GM18499 (cell line): ENCODE measurements at regions not wholly inside any gene's neighbourhood (a gene's known extent, or its start where the extent isn't known, plus 50 kb on each side); places are given as distances from the start of the nearest gene placed in this dataset.
A peak's percentile ranks its signal among the peaks of the same experiment; 100 is the strongest.

Source experiments
- ATAC-seq: cut with Tn5 transposase; IDR thresholded peaks from one replicate; pipeline ENCODE4 v1.9.1; 2021; ENCODE audit warnings: moderate number of reproducible peaks; ENCODE audit not compliant: insufficient read depth, unreplicated experiment

DNA sequence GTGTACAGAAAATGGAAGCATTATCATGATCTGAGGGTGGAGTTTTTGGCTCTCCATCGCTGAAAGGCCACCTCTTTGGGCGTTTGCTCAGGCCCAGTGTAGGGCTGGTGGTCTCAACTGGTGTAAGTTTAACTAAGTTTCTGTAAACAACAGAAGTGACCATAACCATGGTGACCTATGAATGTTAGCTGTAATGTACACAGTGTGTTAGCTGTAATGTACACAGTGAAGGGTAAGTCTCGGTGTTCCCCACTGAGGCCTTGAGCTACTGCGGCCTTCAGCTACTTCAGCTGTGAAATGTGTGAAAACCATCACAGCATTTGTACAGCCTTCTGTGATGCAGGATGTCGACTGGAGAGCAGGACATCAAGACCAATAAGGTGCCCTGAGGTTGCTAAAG is 185.2 kb downstream of the MYLK4 start:
- no peak for ATAC-seq

DNA sequence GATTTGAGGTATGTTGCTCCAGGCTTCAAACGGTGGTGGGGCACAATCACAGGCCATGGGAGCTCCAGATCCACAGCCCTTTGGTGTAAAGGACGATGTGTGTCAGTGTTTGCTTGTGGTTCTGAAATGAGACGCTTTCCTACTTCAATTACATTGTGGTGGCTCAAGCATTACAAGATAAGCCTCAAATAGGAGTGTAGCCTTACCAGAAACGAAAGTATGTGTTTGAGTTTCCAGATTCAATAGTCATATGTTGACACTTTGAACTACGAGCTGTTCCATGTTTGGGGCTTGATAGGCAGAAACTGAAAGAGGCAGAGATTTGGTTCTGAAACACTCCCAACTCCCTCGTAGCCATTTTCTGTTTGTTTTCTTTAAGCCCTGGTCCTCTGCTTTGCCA is 187.1 kb downstream of the MYLK4 start:
- ATAC-seq: peak; percentile 80

DNA sequence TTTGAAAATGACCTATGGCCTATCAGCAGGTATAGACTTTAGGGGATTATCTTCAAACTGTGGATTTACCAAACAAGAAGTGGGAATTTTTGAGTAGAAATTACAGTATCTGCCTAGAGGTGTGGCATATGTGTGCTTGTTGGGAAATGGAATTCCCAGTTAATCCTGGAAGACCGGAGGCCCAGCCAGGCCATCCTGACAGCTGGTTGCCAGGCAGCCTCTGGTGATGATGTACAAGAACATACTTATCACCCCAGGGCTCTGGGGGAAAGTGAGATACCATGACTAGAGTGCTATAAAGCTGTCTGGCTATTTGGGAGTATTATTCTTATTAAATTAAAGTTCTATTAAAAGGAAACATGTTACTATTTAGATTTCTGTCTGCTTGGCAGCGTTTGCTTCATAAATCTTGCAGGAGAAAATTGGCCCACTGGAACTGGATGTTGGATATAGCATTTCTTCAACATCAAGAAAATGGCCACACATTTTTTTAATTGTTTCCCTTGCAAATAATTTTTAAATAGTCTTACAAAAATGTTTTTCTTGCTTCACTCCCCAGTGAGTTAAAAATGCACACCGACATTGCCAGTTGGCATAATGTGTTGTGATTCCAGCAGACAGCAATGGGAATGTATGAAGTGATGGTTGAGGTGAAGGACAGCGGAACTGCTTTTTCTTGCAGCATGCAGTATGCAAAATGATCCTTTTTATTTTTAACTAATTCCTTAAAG is 187.8 kb downstream of the MYLK4 start:
- no peak for ATAC-seq

DNA sequence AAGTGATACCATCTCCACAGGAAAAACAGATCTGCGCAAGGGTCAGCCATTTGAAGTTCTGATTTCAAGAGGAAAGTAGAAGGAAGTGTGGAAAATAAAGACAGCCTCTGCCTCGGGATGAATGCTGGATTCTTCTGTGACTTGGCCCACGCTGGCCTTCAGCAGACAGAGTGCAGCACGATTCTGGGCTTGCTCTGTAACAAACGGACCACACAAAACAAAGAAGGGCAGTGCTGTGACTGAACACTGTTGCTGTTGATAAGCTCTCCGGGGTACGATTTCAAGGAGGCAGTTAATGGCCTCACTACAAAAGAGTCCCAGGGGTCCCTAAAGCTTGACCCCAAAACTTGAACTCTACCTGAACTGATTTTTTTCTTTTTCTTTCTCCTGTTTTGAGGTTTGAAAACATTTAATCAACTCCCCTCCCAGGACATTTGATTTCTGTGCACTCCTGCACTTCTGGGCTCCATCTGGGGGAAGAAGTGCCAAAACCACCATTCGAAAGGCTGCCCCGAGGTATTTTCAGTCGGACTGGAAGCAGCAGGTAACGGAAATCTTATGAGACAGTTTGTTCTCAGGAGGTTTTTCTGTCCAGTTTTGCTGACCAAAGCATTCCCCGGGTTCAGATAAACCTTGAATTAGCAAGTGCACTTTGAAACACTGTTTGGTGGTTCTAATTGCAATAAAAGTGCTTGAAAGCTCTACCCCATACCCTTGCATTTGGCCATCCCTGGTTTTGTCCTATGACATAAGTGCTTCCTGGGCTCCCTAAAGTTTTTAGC is 189.6 kb downstream of the MYLK4 start:
- ATAC-seq: no peak

DNA sequence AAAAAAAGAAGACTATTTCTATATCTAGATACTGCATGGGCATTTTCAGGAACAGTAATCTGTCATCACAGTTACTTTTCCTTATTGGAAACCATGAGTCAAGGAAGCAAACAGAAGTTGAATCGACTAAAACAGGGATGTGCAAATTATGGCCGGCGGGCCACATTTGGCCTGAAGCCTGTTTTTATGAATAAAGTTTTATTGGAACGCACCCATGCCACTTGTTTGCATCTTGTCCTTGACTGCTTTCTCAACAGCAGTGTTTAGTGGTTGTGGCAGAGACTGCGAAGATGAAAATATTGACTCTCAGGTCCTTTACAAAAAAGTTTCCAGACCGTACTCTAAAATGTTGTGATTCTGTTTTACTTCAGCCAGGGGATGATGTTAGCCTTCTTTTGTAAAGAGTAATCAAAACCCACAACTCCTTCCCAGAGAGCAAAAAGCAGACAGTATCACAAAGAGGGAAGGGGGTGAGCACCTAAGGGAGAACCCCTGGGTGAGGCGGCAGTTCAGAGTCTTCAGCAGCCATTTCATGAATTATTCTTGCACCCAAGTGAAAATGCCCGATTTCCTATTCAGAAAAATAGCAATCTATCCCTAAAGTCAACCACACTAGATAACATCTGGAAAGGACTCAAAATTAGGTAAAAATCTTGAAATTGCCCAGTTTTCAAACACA is 190.4 kb downstream of the MYLK4 start:
- no peak for ATAC-seq

DNA sequence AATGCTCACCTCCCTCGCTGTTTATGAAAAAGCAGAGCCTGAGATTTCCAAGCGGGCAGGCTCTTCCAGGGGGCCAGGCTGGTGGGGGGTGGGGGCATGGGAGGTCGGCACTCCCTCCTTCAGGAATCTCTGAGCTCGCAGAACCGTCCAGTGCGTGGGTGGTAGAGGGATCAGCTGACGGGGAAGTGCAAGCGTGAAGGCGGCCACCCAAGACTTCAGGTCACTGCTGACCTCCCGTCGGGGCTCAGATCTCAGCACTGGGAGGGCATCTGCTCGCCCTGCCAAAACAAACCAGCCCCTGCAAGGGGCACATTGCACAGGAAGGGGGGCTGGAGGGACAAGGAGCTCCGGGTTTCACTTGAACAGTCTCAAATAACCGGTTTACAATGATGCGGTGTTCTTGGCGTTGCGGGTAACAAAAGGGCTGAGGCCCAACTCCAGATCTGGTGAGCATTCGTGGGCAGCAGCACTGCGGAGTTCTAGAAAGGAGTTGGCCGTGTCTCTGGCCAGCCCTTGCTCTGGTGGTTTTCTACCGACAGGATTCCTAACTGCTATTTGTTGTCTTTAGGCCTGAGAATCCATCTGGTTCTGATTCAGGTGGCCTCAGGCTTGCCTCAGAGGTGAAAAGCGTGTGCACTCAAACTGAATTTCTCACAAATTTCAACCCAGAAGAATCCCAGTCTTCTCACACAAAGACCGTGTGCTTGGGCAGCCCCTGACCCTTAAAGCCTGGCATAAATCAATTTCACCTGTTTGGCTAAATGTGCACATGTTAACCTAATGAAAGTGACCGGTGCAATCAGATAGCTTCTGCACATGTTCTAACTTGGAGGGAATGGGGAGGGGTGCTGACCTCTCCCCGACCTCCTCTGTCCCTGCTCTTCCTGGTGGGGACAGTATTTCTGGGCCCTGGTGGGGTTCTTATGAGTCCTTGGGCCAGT is 191.6 kb downstream of the MYLK4 start:
- no peak for ATAC-seq

DNA sequence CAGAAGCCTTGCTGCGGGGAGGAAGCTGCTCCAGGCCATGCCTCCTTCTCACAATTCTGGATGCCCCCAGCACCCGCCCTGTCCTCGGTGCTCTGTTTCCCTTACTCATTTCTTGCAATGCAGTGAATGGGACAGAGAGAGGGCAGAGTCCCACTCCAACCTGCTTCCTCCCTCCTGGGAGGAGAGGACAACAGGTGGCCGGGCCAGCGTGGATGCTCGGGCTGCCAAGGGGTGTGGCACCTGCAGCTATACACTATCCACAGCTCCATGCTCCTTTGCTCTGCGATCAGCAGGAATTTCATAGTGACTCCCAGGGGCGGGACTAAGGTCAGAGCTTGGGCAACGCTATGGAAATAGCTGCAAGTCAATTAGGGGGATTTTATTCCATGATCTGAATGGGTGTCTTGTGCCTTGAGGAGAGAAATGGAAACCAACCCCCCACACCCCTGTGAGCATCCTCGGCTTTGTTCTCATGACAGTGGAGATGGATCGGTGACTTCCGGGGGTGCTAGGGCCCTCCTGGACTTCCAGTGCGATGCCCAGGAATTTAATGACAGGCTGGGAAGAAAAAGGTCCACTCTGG is 192.5 kb downstream of the MYLK4 start:
- ATAC-seq: no peak

DNA sequence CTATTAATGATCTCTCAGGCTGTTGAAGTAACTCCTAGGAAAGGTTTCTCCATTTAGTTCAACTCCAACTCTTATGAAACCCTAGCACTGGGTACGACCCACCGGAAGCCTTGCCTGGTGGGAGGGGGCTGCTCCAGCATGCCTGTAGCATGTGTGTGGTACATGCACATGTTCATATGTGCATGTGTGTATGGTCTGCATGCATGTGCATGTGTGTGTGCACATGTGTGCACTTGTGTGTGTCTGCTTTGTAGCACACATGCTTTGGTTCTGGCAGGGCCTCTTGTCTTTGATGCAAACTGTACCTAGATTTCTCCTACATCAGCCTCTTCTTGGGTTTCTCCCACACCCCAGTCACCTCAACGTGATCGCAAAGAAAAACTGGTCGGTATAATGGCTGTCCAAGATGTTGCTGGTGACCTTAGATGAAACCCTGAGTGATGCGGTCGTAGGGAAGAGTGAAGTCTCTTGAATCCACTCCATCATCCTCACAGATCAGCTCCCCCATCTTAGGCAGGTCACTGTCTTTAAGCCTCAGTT is 193.5 kb downstream of the MYLK4 start:
- no peak for ATAC-seq

DNA sequence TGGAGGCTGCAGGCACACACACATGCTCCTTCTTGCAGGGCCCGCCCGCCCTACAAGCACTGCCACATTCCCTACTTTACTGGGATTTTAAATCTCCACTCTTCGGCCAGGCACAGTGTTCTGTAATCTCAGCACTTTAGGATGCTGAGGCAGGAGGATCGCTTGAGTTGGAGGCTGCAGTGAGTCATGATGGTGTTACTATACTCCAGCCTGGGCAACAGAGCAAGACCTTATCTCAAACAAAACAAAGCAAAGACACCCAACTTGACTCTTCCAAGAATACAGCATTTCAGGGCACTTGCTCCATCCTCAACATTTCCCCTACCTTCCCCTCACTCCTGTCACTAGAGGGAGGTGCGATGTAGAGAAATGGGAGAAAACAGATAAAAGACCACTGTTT is 194.0 kb downstream of the MYLK4 start:
- ATAC-seq: no peak

DNA sequence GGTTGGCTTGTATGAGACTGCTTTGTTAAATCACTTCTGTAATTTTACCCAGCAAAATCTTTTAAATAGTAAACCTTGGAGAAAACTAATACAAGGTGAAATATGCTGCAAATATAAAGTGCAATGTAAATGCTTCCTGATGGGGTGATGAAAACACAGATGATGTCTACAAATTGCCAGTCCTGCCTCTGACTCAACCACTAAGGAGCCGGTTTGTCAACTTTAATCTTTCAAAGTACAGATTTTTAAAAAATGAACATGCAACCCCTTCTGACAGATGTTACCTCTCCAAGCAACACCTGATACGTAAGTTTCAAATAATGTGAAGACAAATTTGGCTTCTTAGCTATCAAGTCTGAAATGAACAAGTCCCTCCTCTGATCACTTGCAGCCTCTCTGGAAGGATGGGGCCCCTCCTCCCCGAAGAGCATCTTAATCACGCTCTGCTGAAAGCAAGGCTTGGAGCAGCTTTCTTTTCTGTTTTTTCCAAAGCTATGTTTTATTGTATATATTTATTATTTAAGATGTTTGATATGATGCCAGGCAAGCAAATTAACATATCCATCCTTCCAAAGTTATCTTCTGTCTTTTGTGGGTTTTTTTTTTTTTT is 196.0 kb downstream of the MYLK4 start:
- ATAC-seq: no peak

DNA sequence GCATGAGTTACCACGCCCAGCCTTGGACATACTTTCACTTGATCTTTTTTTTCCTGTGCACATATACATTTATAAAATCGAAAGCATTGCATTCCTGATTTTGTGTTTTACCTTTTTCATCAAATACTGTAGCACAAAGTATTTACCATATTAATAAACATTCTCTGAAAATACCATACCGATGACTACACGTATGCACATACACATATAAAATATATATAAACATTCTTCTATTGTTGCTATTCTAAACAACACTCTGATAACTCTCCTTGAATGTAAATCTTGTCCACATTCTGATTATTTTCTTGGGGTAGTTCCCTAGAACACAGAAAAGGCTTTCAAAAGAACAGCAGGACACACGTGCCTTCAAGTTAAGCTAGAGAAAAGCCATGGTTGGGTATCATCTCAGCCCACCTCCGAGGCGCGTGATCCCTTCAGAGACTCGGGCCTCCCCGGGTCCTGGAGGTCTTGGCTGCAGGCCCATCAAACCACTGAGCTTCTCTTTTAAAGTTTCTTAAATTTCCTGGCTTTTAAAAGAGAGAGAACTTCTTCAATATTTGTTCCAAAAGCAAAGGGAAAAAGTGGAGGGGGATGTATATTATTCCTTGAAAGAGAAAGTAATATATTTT is 198.1 kb downstream of the MYLK4 start:
- no peak for ATAC-seq

DNA sequence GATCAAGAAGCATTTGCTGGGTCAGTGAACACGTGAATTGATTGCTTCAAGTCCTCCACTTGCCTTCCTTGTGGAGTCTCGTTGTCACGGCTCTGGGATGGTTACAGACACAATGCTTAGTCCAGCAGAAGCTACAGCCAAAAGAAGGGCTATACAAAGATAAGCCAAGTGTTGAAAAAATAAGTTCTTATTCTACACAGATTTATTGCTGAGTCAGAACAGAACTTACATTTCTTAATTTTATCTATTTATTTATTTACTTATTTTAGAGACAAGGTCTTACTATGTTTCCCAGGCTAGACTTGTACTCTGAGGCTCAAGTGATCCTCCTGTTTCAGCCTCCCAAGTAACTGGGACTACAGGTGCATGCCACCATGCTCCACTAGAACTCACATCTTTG is 199.0 kb downstream of the MYLK4 start:
- no peak for ATAC-seq

DNA sequence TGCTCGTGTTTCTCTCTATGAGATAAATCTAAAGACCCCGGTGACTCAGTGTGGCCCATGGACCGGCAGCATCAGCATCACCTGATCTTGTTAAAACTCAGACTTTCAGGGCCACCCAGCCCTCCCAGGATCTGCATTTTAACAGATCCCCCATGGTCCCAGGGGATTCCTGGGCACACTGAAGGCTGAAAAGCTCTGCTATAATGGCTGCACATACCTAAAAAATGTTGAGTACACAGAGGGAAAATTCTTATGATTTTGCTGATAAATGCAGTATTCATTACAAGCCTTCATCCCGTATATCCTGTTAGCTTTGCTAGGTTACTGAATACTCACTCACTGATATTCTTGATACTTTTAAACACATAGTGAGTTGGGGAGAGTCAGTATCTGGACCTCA is 200.5 kb downstream of the MYLK4 start:
- no peak for ATAC-seq

DNA sequence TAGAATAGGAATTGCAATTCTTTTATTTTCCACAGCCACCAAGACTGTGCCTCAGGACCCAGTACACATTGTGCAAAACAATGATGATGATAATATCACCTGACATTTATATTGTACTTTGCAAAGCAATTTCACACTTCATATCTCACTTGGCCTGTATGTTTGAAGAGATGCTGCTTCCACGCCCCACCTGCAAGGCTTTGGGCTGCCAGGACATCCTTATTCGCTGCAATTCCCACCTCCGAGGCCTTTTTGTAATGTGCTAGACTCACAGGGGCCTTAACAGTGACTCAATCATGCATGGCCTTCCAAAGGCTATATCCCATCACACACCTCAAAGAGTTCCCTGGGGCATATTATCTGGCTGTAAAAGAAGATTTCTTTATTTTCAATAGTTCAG is 200.9 kb downstream of the MYLK4 start:
- ATAC-seq: no peak

DNA sequence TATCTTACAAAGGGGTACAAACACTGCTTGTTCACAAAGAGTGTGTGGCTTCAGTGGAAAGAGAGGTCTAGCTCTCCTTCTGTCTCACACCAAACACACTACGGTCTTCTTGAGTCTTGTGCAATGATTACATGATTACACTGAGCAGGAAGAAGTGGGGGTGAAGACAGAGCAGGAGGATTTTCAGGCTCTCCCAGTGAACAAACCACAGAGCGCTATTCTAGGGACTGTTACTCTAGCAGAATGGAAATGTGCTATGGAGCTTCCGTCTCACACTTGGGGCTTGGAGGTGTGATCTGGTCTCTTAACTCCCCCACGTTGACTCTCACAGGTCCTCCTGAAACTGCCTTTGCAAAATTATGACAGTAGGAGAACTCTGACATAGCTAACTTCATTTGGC is 203.4 kb downstream of the MYLK4 start:
- ATAC-seq: no peak

DNA sequence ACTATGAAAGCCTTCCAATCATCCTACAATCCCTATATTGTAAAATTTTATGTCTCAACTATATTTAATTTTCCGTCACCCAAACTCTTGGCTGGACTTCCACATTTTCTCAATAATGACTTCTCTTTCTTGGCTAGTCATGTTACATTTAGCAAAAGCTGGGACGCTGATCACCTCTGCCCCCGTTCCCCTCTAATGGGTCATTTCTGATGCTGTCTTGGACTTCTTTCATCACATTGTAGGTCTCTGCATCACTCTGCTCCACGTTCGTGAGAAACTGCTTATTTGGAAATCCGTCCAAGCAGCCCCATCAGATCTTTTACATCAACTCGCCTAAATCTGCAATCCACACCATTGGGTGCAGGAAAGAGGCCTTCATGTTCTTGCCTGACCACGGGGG is 203.8 kb downstream of the MYLK4 start:
- no peak for ATAC-seq

DNA sequence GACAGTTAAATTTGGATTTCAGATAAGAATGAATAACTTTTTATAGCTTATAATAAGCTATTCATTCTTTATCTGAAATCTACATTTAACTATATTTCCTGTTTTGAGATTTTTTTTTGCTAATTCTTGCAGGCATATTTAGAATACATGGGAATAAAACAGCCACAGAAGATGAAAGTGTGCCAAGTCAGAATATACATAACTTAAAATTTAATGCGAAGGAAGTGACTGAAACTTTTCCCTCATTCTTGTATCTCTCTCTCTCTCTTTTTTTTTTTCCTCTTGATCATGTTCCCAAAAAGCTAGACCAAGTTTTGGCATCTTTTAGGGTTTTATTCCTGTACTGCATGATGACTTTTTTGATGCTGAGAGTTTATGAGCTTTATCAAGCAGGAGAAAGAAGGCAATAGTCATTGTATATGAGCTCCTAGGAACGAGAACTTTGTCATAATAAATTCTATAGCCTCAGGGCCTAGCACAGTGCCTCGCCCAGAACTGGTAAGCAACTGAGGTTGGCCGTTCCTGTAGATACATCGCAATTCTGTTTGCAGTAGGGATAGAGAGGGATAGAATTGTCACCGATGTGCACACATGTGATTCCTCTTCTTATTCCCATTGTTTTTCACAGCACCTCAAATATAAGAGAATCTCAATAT is 205.2 kb downstream of the MYLK4 start:
- ATAC-seq: no peak

DNA sequence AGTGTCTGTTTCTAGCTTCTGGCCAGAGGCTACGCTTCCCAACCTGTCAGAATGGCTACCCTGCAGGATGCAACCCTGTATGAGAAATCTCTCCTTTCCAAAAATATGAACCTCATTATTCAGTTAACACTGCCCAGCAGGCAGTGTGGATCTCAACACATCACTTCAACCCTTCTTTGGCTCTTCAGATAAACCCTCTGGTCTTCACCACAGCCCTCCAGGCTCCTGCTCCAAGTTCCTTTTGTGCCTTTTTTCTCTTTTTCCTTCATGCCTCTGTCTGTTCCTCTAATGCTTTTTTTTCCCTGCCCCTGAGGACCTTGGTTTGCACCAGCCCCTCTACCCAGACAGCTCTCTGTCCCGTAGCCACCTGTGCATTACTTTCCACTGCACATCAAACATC is 207.4 kb downstream of the MYLK4 start:
- no peak for ATAC-seq
